HCT116 (cell line): ENCODE measurements at regions not wholly inside any gene's neighbourhood (a gene's known extent, or its start where the extent isn't known, plus 50 kb on each side); places are given as distances from the start of the nearest gene placed in this dataset.

ENCODE experiments used
- ATAC-seq: fragments of 200-7000 bp; cut with Tn5 transposase; 2 replicates; pipeline ENCODE4 v1.9.1; 2020; ENCODE audit warnings: mild to moderate bottlenecking, moderate library complexity
- BruUV-seq: library from RNA; stranded (reverse); fragments of 400-500 nt; replicated peaks from 2 replicates; lab custom pipeline; 2021; lab: Mats Ljungman, UMichigan
- CTCF ChIA-PET: fragments of 300-600 bp; sonication (Branson Sonifier 250); formaldehyde crosslinking; loops from one replicate; lab custom pipeline; 2021; ENCODE audit warnings: antibody characterized with exemption; lab: Charles Lee
- POLR2A ChIA-PET: fragments of 300-600, 350-600 bp; sonication (Branson Sonifier 250); formaldehyde crosslinking; loops from one replicate; lab custom pipeline; 2021; ENCODE audit warnings: antibody characterized with exemption; lab: Charles Lee
- RAD21 ChIA-PET, 2 experiments: fragments of 300-600 bp; sonication (Branson Sonifier 250); formaldehyde crosslinking; loops; one replicate each; lab custom pipeline; 2023; ENCODE audit warnings: low total read pairs in 2 of 2; ENCODE audit not compliant: uncharacterized antibody in 2 of 2, unreplicated experiment in 2 of 2, low non-redundant PET in 1 of 2; lab: Charles Lee
- DNase-seq: peaks from one replicate; pipeline ENCODE4 v3.0.0-alpha.2; 2010; ENCODE audit warnings: low read depth, low spot score
- H2AFZ ChIP-seq: fragments of 200-600 bp; shearing (Covaris generic), sonication (generic); 2 replicates; pipeline ENCODE4 v1.6.1; 2017; ENCODE audit warnings: low read depth, mixed run types, mixed read lengths, antibody characterized with exemption, low read length; ENCODE audit not compliant: poor library complexity, severe bottlenecking
- H3K27ac ChIP-seq: 2 replicates; pipeline ENCODE4 v1.5.1; 2012; ENCODE audit warnings: low read depth, low read length
- H3K27me3 ChIP-seq: fragments of 200-600 bp; sonication (generic); 2 replicates; pipeline ENCODE4 v1.6.1; 2016; ENCODE audit warnings: mixed run types, low read length, mixed read lengths; ENCODE audit not compliant: insufficient read depth
- H3K36me3 ChIP-seq, 2 experiments: fragments of 200-500 bp in 1 of 2; fragments of 200-600 bp in 1 of 2; sonication (Bioruptor generic) in 1 of 2; sonication (generic) in 1 of 2; 2 replicates each; pipeline versions ENCODE4 v1.5.1 to v1.6.1; 2014 to 2016; ENCODE audit warnings: low read length in 2 of 2, inconsistent platforms in 1 of 2, mixed read lengths in 1 of 2, mixed run types in 1 of 2; ENCODE audit not compliant: insufficient read depth in 2 of 2, control insufficient read depth in 1 of 2
- H3K4me1 ChIP-seq, 2 experiments: fragments of 200-600 bp in 1 of 2; sonication (generic) in 1 of 2; 2 replicates each; pipeline versions ENCODE4 v1.5.1 to v1.6.1; 2012 to 2017; ENCODE audit warnings: low read length in 2 of 2, inconsistent platforms in 1 of 2, mild to moderate bottlenecking in 1 of 2, mixed read lengths in 1 of 2, mixed run types in 1 of 2, moderate library complexity in 1 of 2; ENCODE audit not compliant: insufficient read depth in 2 of 2, control insufficient read depth in 1 of 2
- H3K4me2 ChIP-seq: fragments of 200-600 bp; sonication (generic); 2 replicates; pipeline ENCODE4 v1.6.1; 2017; ENCODE audit warnings: mixed run types, low read length, mixed read lengths
- H3K4me3 ChIP-seq, 2 experiments: fragments of 200-600 bp in 1 of 2; sonication (generic) in 1 of 2; replicated peaks in 1 of 2; 2 replicates each; pipeline ENCODE4 v1.5.1; 2011 to 2016; ENCODE audit warnings: low read length in 2 of 2, control low read depth in 1 of 2, low read depth in 1 of 2, mild to moderate bottlenecking in 1 of 2, mixed read lengths in 1 of 2, mixed run types in 1 of 2
- H3K79me2 ChIP-seq: fragments of 200-600 bp; sonication (generic); 2 replicates; pipeline ENCODE4 v1.6.1; 2017; ENCODE audit warnings: mild to moderate bottlenecking, mixed run types, low read length, moderate library complexity, mixed read lengths; ENCODE audit not compliant: insufficient read depth
- H3K9ac ChIP-seq: fragments of 200-600 bp; sonication (generic); 2 replicates; pipeline ENCODE4 v1.6.1; 2016; ENCODE audit warnings: low read length, mixed read lengths
- H3K9me2 ChIP-seq: fragments of 200-600 bp; sonication (generic), shearing (Covaris generic); 2 replicates; pipeline ENCODE4 v1.6.1; 2017; ENCODE audit warnings: mixed run types, mild to moderate bottlenecking, moderate library complexity; ENCODE audit not compliant: insufficient read depth
- H3K9me3 ChIP-seq, 2 experiments: fragments of 200-500 bp in 1 of 2; fragments of 200-600 bp in 1 of 2; sonication (Bioruptor generic) in 1 of 2; sonication (generic) in 1 of 2; 2 replicates each; pipeline ENCODE4 v1.6.1; 2014 to 2017; ENCODE audit warnings: low read length in 2 of 2, mixed read lengths in 2 of 2, inconsistent platforms in 1 of 2, low read depth in 1 of 2, mild to moderate bottlenecking in 1 of 2, mixed run types in 1 of 2, moderate library complexity in 1 of 2; ENCODE audit not compliant: control insufficient read depth in 1 of 2, insufficient read depth in 1 of 2
- H4K20me1 ChIP-seq: fragments of 200-600 bp; sonication (generic), shearing (Covaris generic); 2 replicates; pipeline ENCODE4 v1.6.1; 2017; ENCODE audit warnings: mixed run types, mild to moderate bottlenecking, moderate library complexity; ENCODE audit not compliant: insufficient read depth
- CBX3 ChIP-seq: IDR thresholded peaks from 2 replicates; pipeline ENCODE4 v1.6.1; 2012; ENCODE audit warnings: low read depth
- CEBPB ChIP-seq: IDR thresholded peaks from 2 replicates; pipeline ENCODE4 v1.6.1; 2012; ENCODE audit warnings: low read depth
- EGR1 ChIP-seq: IDR thresholded peaks from 2 replicates; pipeline ENCODE4 v1.6.1; 2012; ENCODE audit warnings: low read depth
- EZH2 ChIP-seq: fragments of 200-600 bp; sonication (generic); IDR thresholded peaks from 2 replicates; pipeline ENCODE4 v1.6.1; 2017; ENCODE audit warnings: antibody characterized with exemption, mixed run types
- FOSL1 ChIP-seq: IDR thresholded peaks from 2 replicates; pipeline ENCODE4 v1.6.1; 2012; ENCODE audit warnings: low read depth
- JUND ChIP-seq: IDR thresholded peaks from 2 replicates; pipeline ENCODE4 v1.6.1; 2012
- POLR2A ChIP-seq: IDR thresholded peaks from 2 replicates; pipeline ENCODE4 v1.7.0; 2011; ENCODE audit warnings: borderline replicate concordance; ENCODE audit not compliant: insufficient read depth, insufficient read length; ENCODE audit errors: extremely low read depth
- POLR2AphosphoS5 ChIP-seq: IDR thresholded peaks from 2 replicates; pipeline ENCODE4 v1.6.1; 2011; ENCODE audit warnings: mild to moderate bottlenecking, low read depth, low read length, moderate library complexity
- RAD21 ChIP-seq: IDR thresholded peaks from 2 replicates; pipeline ENCODE4 v1.6.1; 2012; ENCODE audit warnings: low read depth, mild to moderate bottlenecking
- SIN3A ChIP-seq: IDR thresholded peaks from 2 replicates; pipeline ENCODE4 v1.6.1; 2012; ENCODE audit warnings: low read depth
- SP1 ChIP-seq: IDR thresholded peaks from 2 replicates; pipeline ENCODE4 v1.6.1; 2012; ENCODE audit warnings: low read depth
- TCF7L2 ChIP-seq: IDR thresholded peaks from 2 replicates; pipeline ENCODE4 v1.7.0; 2011; ENCODE audit warnings: borderline replicate concordance, inconsistent platforms; ENCODE audit not compliant: insufficient read depth, insufficient read length; ENCODE audit errors: extremely low read depth
- YY1 ChIP-seq: IDR thresholded peaks from 2 replicates; pipeline ENCODE4 v1.6.1; 2011; ENCODE audit warnings: low read length, low read depth, moderate library complexity, mild to moderate bottlenecking; ENCODE audit not compliant: insufficient replicate concordance; ENCODE audit errors: extremely low read depth
- ZNF274 ChIP-seq: fragments of 200-500 bp; sonication (Bioruptor generic); IDR thresholded peaks from 2 replicates; pipeline ENCODE4 v1.6.1; 2014; ENCODE audit warnings: mild to moderate bottlenecking, low read depth, low read length, inconsistent platforms
- intact Hi-C: fragments of 100-400 bp; cut with micrococcal nuclease; formaldehyde crosslinking; loops from 2 replicates; pipeline ENCODE4 v1.10.0; 2022
- TF ChIP-seq, protein P1 (sequence below): IDR thresholded peaks from 2 replicates; pipeline ENCODE4 v1.6.1; 2012; ENCODE audit warnings: low read depth
- TF ChIP-seq, protein P2 (sequence below): IDR thresholded peaks from 2 replicates; pipeline ENCODE4 v1.6.1; 2011; ENCODE audit warnings: mild to moderate bottlenecking, low read length, moderate library complexity; ENCODE audit not compliant: insufficient replicate concordance; ENCODE audit errors: extremely low read depth
- TF ChIP-seq, protein P3 (sequence below): IDR thresholded peaks from 2 replicates; pipeline ENCODE4 v1.6.1; 2012
- TF ChIP-seq, protein P4 (sequence below), 3 experiments: fragments of 200-600 bp in 1 of 3; sonication (generic) in 1 of 3; IDR thresholded peaks in 2 of 3; conservative IDR thresholded peaks in 1 of 3; 2 replicates each; pipeline ENCODE4 v1.5.1; 2012 to 2017; ENCODE audit warnings: low read depth in 2 of 3, low read length in 2 of 3, antibody characterized with exemption in 1 of 3, borderline replicate concordance in 1 of 3, control low read depth in 1 of 3, mild to moderate bottlenecking in 1 of 3, mixed read lengths in 1 of 3, mixed run types in 1 of 3, moderate library complexity in 1 of 3; ENCODE audit not compliant: insufficient read depth in 1 of 3

DNA sequence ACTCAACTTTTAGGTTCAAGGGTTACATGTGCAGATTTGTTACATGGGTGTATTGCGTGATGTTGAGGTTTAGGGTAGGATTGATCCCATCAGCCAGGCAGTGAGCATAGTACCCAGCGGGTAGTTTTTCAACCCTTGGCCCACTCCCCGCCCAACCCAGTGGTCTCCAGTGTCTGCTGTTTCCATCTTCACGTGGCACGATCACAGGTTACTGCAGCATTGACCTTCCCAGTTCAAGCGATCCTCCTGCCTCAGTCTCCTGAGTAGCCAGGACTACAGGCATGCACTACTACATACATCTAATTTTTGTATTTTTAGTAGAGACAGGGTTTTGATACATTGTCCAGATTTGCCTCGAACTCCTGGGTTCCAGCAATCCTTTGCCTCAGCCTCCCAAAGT is 905.7 kb upstream of the ZNF722 start (continued):
- TF ChIP-seq, protein P1, sequence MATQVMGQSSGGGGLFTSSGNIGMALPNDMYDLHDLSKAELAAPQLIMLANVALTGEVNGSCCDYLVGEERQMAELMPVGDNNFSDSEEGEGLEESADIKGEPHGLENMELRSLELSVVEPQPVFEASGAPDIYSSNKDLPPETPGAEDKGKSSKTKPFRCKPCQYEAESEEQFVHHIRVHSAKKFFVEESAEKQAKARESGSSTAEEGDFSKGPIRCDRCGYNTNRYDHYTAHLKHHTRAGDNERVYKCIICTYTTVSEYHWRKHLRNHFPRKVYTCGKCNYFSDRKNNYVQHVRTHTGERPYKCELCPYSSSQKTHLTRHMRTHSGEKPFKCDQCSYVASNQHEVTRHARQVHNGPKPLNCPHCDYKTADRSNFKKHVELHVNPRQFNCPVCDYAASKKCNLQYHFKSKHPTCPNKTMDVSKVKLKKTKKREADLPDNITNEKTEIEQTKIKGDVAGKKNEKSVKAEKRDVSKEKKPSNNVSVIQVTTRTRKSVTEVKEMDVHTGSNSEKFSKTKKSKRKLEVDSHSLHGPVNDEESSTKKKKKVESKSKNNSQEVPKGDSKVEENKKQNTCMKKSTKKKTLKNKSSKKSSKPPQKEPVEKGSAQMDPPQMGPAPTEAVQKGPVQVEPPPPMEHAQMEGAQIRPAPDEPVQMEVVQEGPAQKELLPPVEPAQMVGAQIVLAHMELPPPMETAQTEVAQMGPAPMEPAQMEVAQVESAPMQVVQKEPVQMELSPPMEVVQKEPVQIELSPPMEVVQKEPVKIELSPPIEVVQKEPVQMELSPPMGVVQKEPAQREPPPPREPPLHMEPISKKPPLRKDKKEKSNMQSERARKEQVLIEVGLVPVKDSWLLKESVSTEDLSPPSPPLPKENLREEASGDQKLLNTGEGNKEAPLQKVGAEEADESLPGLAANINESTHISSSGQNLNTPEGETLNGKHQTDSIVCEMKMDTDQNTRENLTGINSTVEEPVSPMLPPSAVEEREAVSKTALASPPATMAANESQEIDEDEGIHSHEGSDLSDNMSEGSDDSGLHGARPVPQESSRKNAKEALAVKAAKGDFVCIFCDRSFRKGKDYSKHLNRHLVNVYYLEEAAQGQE: no peak
- no peak for TF ChIP-seq JUND
- no peak for TF ChIP-seq SIN3A
- no peak for TF ChIP-seq EZH2
- TF ChIP-seq CBX3: no peak
- TF ChIP-seq RAD21: no peak
- TF ChIP-seq, all 23 proteins: peak for 0

DNA sequence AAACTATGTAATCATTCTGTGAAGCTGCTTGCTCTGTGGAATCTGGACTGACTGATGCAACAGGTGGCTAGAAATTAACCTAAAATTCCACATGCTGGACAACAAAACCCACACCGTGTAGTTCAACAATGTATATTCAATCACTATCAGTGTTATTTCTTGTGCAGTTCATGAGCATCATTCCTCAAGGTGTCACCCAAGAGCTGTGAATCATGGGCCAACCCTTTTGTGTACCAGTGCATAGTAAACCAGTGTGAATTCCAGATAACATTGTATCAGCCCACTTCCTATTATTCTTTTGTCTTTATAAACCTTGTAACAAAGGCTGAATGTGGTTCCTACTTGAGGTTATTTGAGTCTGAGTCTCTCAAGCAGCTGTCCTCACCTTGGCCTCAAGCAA is 905.2 kb upstream of the ZNF722 start:
- Histone ChIP-seq H3K9ac (no peak overlapping the region), H3K27me3 (no peaks in the 10 kb centered on the region), H3K36me3 (no peaks in the 10 kb centered on the region), H3K4me3 (no peak overlapping the region), H3K9me2 (no peaks in the 10 kb centered on the region), H3K4me2 (no peak overlapping the region), H3K27ac (no peak overlapping the region), H2AFZ (no peak overlapping the region), H3K79me2 (no peaks in the 10 kb centered on the region), H3K4me1 (no peaks in the 10 kb centered on the region), H4K20me1 (no peaks in the 10 kb centered on the region), H3K9me3 (peaks cover 10 to 11% of the 10 kb centered on the region in 2 experiments; a peak in 2 of 4 replicates)
- POLR2A ChIA-PET: no interaction called here
- no TSS peak for BruUV-seq
- CTCF ChIA-PET: no interaction called here
- RAD21 ChIA-PET: no interaction called here
- ATAC-seq: no peak
- intact Hi-C loops: no loop called here
- DNase-seq: no peak
- no peak for TF ChIP-seq SP1
- no peak for TF ChIP-seq EGR1
- TF ChIP-seq, protein P2, sequence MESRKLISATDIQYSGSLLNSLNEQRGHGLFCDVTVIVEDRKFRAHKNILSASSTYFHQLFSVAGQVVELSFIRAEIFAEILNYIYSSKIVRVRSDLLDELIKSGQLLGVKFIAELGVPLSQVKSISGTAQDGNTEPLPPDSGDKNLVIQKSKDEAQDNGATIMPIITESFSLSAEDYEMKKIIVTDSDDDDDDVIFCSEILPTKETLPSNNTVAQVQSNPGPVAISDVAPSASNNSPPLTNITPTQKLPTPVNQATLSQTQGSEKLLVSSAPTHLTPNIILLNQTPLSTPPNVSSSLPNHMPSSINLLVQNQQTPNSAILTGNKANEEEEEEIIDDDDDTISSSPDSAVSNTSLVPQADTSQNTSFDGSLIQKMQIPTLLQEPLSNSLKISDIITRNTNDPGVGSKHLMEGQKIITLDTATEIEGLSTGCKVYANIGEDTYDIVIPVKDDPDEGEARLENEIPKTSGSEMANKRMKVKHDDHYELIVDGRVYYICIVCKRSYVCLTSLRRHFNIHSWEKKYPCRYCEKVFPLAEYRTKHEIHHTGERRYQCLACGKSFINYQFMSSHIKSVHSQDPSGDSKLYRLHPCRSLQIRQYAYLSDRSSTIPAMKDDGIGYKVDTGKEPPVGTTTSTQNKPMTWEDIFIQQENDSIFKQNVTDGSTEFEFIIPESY: no peak
- TF ChIP-seq POLR2AphosphoS5: no peak
- no peak for TF ChIP-seq TCF7L2
- TF ChIP-seq YY1: no peak
- no peak for TF ChIP-seq ZNF274
- TF ChIP-seq SIN3A: no peak
- TF ChIP-seq POLR2A: no peak
- TF ChIP-seq CEBPB: no peak
- TF ChIP-seq JUND: no peak
- TF ChIP-seq, protein P3, sequence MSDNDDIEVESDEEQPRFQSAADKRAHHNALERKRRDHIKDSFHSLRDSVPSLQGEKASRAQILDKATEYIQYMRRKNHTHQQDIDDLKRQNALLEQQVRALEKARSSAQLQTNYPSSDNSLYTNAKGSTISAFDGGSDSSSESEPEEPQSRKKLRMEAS: no peak
- TF ChIP-seq, protein P4, sequence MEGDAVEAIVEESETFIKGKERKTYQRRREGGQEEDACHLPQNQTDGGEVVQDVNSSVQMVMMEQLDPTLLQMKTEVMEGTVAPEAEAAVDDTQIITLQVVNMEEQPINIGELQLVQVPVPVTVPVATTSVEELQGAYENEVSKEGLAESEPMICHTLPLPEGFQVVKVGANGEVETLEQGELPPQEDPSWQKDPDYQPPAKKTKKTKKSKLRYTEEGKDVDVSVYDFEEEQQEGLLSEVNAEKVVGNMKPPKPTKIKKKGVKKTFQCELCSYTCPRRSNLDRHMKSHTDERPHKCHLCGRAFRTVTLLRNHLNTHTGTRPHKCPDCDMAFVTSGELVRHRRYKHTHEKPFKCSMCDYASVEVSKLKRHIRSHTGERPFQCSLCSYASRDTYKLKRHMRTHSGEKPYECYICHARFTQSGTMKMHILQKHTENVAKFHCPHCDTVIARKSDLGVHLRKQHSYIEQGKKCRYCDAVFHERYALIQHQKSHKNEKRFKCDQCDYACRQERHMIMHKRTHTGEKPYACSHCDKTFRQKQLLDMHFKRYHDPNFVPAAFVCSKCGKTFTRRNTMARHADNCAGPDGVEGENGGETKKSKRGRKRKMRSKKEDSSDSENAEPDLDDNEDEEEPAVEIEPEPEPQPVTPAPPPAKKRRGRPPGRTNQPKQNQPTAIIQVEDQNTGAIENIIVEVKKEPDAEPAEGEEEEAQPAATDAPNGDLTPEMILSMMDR (IDR thresholded peaks at IDR 0.05 in 2 of 3, conservative IDR thresholded peaks at IDR 0.05 in 1 of 3; ENCODE audit: borderline replicate concordance in 1 of 3, insufficient read depth in 1 of 3, low read depth in 2 of 3, low read length in 2 of 3): no peak
- no peak for TF ChIP-seq FOSL1
